HG02610 (cell line): ENCODE measurements at regions not wholly inside any gene's neighbourhood (a gene's known extent, or its start where the extent isn't known, plus 50 kb on each side); places are given as distances from the start of the nearest gene placed in this dataset.

Experiments
- ATAC-seq: cut with Tn5 transposase; IDR thresholded peaks from one replicate; pipeline ENCODE4 v1.9.1; 2021; ENCODE audit warnings: mild to moderate bottlenecking, moderate library complexity; ENCODE audit not compliant: unreplicated experiment

- no peak for ATAC-seq
These were observed 54.1 kb upstream of the ABL1 start for GRCh38 chr9:130780865-130781504.

- no peak for ATAC-seq
These were observed 53.5 kb upstream of the ABL1 start for GRCh38 chr9:130781569-130781968.

GRCh38 chr9:130782886-130783530 is 52.0 kb upstream of the ABL1 start:
- no peak for ATAC-seq

- no peak for ATAC-seq
These were observed 50.0 kb upstream of the ABL1 start for GRCh38 chr9:130785053-130785452.
